ENCODE measurements at regions not wholly inside any gene's neighbourhood (a gene's known extent, or its start where the extent isn't known, plus 50 kb on each side); places are given as distances from the start of the nearest gene placed in this dataset.

GRCh38 chr9:106577121-106577520, 285.8 kb upstream of the ZNF462 start:
- no peaks in the 10 kb centered on the region for H3F3A ChIP-seq (ENCODE audit: insufficient read depth, low read length, poor library complexity, severe bottlenecking)
- H3K27me3 ChIP-seq (ENCODE audit: insufficient read depth, low read depth, low read length): no peaks in the 10 kb centered on the region
- no peaks in the 10 kb centered on the region for H4K20me1 ChIP-seq (ENCODE audit: insufficient read depth)
- no peak overlapping the region for H3K9ac ChIP-seq (ENCODE audit: low read length)
- H3K9me2 ChIP-seq (ENCODE audit: insufficient read depth, low read length): no peaks in the 10 kb centered on the region
- no peaks in the 10 kb centered on the region for H3K9me3 ChIP-seq (ENCODE audit: low read length)
- TF ChIP-seq MXI1 (conservative IDR thresholded peaks at IDR 0.05; ENCODE audit: poor library complexity, severe bottlenecking): no peak
- no peak for TF ChIP-seq EZH2 (IDR thresholded peaks at IDR 0.05; ENCODE audit: borderline replicate concordance, insufficient read depth, low read length, poor library complexity, severe bottlenecking)
- TF ChIP-seq REST (IDR thresholded peaks at IDR 0.05; ENCODE audit: borderline replicate concordance): no peak
- TF ChIP-seq EP300 (conservative IDR thresholded peaks at IDR 0.05; ENCODE audit: poor library complexity, severe bottlenecking): no peak
- TF ChIP-seq, protein P1, sequence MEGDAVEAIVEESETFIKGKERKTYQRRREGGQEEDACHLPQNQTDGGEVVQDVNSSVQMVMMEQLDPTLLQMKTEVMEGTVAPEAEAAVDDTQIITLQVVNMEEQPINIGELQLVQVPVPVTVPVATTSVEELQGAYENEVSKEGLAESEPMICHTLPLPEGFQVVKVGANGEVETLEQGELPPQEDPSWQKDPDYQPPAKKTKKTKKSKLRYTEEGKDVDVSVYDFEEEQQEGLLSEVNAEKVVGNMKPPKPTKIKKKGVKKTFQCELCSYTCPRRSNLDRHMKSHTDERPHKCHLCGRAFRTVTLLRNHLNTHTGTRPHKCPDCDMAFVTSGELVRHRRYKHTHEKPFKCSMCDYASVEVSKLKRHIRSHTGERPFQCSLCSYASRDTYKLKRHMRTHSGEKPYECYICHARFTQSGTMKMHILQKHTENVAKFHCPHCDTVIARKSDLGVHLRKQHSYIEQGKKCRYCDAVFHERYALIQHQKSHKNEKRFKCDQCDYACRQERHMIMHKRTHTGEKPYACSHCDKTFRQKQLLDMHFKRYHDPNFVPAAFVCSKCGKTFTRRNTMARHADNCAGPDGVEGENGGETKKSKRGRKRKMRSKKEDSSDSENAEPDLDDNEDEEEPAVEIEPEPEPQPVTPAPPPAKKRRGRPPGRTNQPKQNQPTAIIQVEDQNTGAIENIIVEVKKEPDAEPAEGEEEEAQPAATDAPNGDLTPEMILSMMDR (IDR thresholded peaks at IDR 0.05; ENCODE audit: poor library complexity, severe bottlenecking): no peak
- no peak for TF ChIP-seq RAD21 (conservative IDR thresholded peaks at IDR 0.05)
- no peak for TF ChIP-seq SMC3 (conservative IDR thresholded peaks at IDR 0.05; ENCODE audit: poor library complexity)
- no peak for TF ChIP-seq POLR2AphosphoS5 (IDR thresholded peaks at IDR 0.05)
- TF ChIP-seq TAF1 (IDR thresholded peaks at IDR 0.05; ENCODE audit: low read depth): no peak
- H3K36me3 ChIP-seq (ENCODE audit: insufficient read depth, low read length): no peaks in the 10 kb centered on the region
- no peaks in the 10 kb centered on the region for H3K79me2 ChIP-seq (replicated peaks; ENCODE audit: insufficient read depth, low read length)
- no peak overlapping the region for H2AFZ ChIP-seq (ENCODE audit: low read depth, low read length)
- H3K4me3 ChIP-seq (ENCODE audit: low read length): no peak overlapping the region
- H3K4me2 ChIP-seq (ENCODE audit: low read length): no peak overlapping the region
- no peak overlapping the region for H3K27ac ChIP-seq (ENCODE audit: low read length)

- Histone ChIP-seq H3K9me3 (ENCODE audit: low read length) (no peaks in the 10 kb centered on the region), H3K27ac (ENCODE audit: low read length) (no peak overlapping the region), H2AFZ (ENCODE audit: low read depth, low read length) (no peak overlapping the region), H3K79me2 (replicated peaks; ENCODE audit: insufficient read depth, low read length) (no peaks in the 10 kb centered on the region), H3K4me2 (ENCODE audit: low read length) (no peak overlapping the region), H4K20me1 (ENCODE audit: insufficient read depth) (no peaks in the 10 kb centered on the region), H3K36me3 (ENCODE audit: insufficient read depth, low read length) (no peaks in the 10 kb centered on the region), H3K9me2 (ENCODE audit: insufficient read depth, low read length) (no peaks in the 10 kb centered on the region), H3K4me3 (ENCODE audit: low read length) (no peak overlapping the region), H3F3A (ENCODE audit: insufficient read depth, low read length, poor library complexity, severe bottlenecking) (no peaks in the 10 kb centered on the region), H3K9ac (ENCODE audit: low read length) (no peak overlapping the region), H3K27me3 (ENCODE audit: insufficient read depth, low read depth, low read length) (no peaks in the 10 kb centered on the region)
- no peak for TF ChIP-seq TAF1 (IDR thresholded peaks at IDR 0.05; ENCODE audit: low read depth)
- no peak for TF ChIP-seq SMC3 (conservative IDR thresholded peaks at IDR 0.05; ENCODE audit: poor library complexity)
- TF ChIP-seq REST (IDR thresholded peaks at IDR 0.05; ENCODE audit: borderline replicate concordance): no peak
- TF ChIP-seq EZH2 (IDR thresholded peaks at IDR 0.05; ENCODE audit: borderline replicate concordance, insufficient read depth, low read length, poor library complexity, severe bottlenecking): no peak
- TF ChIP-seq RAD21 (conservative IDR thresholded peaks at IDR 0.05): no peak
- no peak for TF ChIP-seq POLR2AphosphoS5 (IDR thresholded peaks at IDR 0.05)
- no peak for TF ChIP-seq MXI1 (conservative IDR thresholded peaks at IDR 0.05; ENCODE audit: poor library complexity, severe bottlenecking)
- TF ChIP-seq, protein P1 (IDR thresholded peaks at IDR 0.05; ENCODE audit: poor library complexity, severe bottlenecking): no peak
These were observed 282.4 kb upstream of the ZNF462 start for GRCh38 chr9:106580546-106580945.

Data from neural cell (in vitro differentiated cells).